ENCODE measurements at regions not wholly inside any gene's neighbourhood (a gene's known extent, or its start where the extent isn't known, plus 50 kb on each side); places are given as distances from the start of the nearest gene placed in this dataset.

GRCh38 chr4:54574500-54574899 is 83.3 kb upstream of the KIT start:
- ChIA-PET CTCF (ENCODE audit: partially characterized antibody) (interaction anchor here (1.2 kb wide), 1 partner anchor 9 kb away, joined by 4 read pairs; no protein-coding TSS in a partner anchor), POLR2A (ENCODE audit: partially characterized antibody) (no interaction called here)
- H4K8ac ChIP-seq (ENCODE audit: extremely low read depth, insufficient read depth, low read length): no peak overlapping the region
- H3K36me3 ChIP-seq (ENCODE audit: control insufficient read depth in 2 of 4, insufficient read depth in 4 of 4, low read length in 3 of 4): no peaks in the 10 kb centered on the region
- no peak overlapping the region for H3K14ac ChIP-seq (ENCODE audit: insufficient read length)
- H3K23me2 ChIP-seq (ENCODE audit: low read depth, low read length): no peaks in the 10 kb centered on the region
- H3K4me1 ChIP-seq (replicated peaks in 1 of 4; ENCODE audit: control insufficient read depth in 3 of 4, insufficient read depth in 4 of 4, low read length in 3 of 4): peaks cover 0 to 8% (median 7%) of the 10 kb centered on the region in 4 experiments; a peak in 6 of 7 replicates
- H3K27ac ChIP-seq (ENCODE audit: low read depth, low read length): no peak overlapping the region
- no peak overlapping the region for H4K5ac ChIP-seq (ENCODE audit: insufficient read length, low read depth, low read length)
- no peak overlapping the region for H2BK15ac ChIP-seq (ENCODE audit: low read length)
- H2BK5ac ChIP-seq (ENCODE audit: low read depth, low read length): no peak overlapping the region
- H3K79me1 ChIP-seq (ENCODE audit: low read depth, low read length): no peaks in the 10 kb centered on the region
- DNase-seq (ENCODE audit: low read depth in 1 of 2, low spot score in 2 of 2) (no peak), FAIRE-seq (no peak)
- no peak overlapping the region for H3K4ac ChIP-seq (replicated peaks; ENCODE audit: insufficient read length, low read depth, low read length)
- H2BK12ac ChIP-seq (ENCODE audit: low read depth, low read length): no peak overlapping the region
- H3K9me3 ChIP-seq (ENCODE audit: insufficient read depth in 2 of 2, low read depth in 1 of 2, low read length in 1 of 2): no peaks in the 10 kb centered on the region
- H3K4me3 ChIP-seq (ENCODE audit: extremely low read depth in 1 of 4, insufficient read depth in 2 of 4, low read depth in 3 of 4, low read length in 4 of 4): no peak overlapping the region
- no peak overlapping the region for H3K23ac ChIP-seq (ENCODE audit: insufficient read length)
- no peak overlapping the region for H2BK120ac ChIP-seq (replicated peaks; ENCODE audit: low read depth, low read length)
- no peaks in the 10 kb centered on the region for H3K79me2 ChIP-seq (ENCODE audit: control insufficient read depth in 1 of 2, insufficient read depth in 2 of 2, low read length in 2 of 2)
- no peak overlapping the region for H3K9ac ChIP-seq (replicated peaks in 1 of 4; ENCODE audit: extremely low read depth in 1 of 4, low read depth in 3 of 4, low read length in 3 of 4)
- H2BK20ac ChIP-seq (ENCODE audit: low read length): no peak overlapping the region
- no peak overlapping the region for H2AFZ ChIP-seq (ENCODE audit: low read length)
- H3K18ac ChIP-seq (ENCODE audit: extremely low read depth, low read length): no peak overlapping the region
- no peak overlapping the region for H3K4me2 ChIP-seq (ENCODE audit: insufficient read depth in 1 of 2, low read depth in 2 of 2, low read length in 2 of 2)
- WGBS, 2 experiments (ENCODE audit: extremely low coverage in 1 of 2, insufficient coverage in 1 of 2, insufficient read length in 1 of 2, insufficient replicate concordance in 2 of 2, low coverage in 1 of 2, low lambda C conversion rate in 2 of 2, missing lambda C conversion rate in 1 of 2): 94% methylated on average over 1 of the region's 1 CpG; no CpG with 5 or more reads in 1 of the 2 experiments
- peaks cover 0 to 6% (median 5%) of the 10 kb centered on the region in 4 experiments; a peak in 5 of 7 replicates for H3K27me3 ChIP-seq (replicated peaks in 1 of 4; ENCODE audit: control insufficient read depth in 3 of 4, extremely low read depth in 1 of 4, insufficient read depth in 3 of 4, low read length in 3 of 4)
- H4K91ac ChIP-seq (replicated peaks; ENCODE audit: insufficient read length, low read length): no peak overlapping the region
- no peak overlapping the region for H3K56ac ChIP-seq (replicated peaks; ENCODE audit: insufficient read length, low read depth, low read length)
- no peaks in the 10 kb centered on the region for H4K20me1 ChIP-seq (replicated peaks in 1 of 2; ENCODE audit: control insufficient read depth in 1 of 2, insufficient read depth in 2 of 2, low read length in 2 of 2)
- H2AK5ac ChIP-seq (ENCODE audit: low read depth, low read length): no peak overlapping the region
- no peak for TF ChIP-seq RXRA (IDR thresholded peaks at IDR 0.05; ENCODE audit: insufficient read depth, low read depth, low read length)
- no peak for TF ChIP-seq ATF2 (IDR thresholded peaks at IDR 0.05; ENCODE audit: low read length)
- no peak for TF ChIP-seq EZH2 (IDR thresholded peaks at IDR 0.05; ENCODE audit: low read depth, low read length, severe bottlenecking)
- TF ChIP-seq JUN (IDR thresholded peaks at IDR 0.05; ENCODE audit: low read depth, low read length): no peak
- TF ChIP-seq USF2 (IDR thresholded peaks at IDR 0.05; ENCODE audit: low read length): no peak
- TF ChIP-seq EGR1 (IDR thresholded peaks at IDR 0.05; ENCODE audit: borderline replicate concordance, low read depth, low read length): no peak
- TF ChIP-seq BRCA1 (IDR thresholded peaks at IDR 0.05; ENCODE audit: low read depth, low read length): no peak
- no peak for TF ChIP-seq POU5F1 (IDR thresholded peaks at IDR 0.05; ENCODE audit: low read depth, low read length)
- TF ChIP-seq SIRT6 (IDR thresholded peaks at IDR 0.05; ENCODE audit: low read length): no peak
- TF ChIP-seq SP4 (IDR thresholded peaks at IDR 0.05; ENCODE audit: low read length): no peak
- TF ChIP-seq TEAD4 (IDR thresholded peaks at IDR 0.05; ENCODE audit: low read depth, low read length): no peak
- TF ChIP-seq RAD21 (IDR thresholded peaks at IDR 0.05 in 1 of 2, conservative IDR thresholded peaks at IDR 0.05 in 1 of 2; ENCODE audit: low read depth in 2 of 2, low read length in 2 of 2): no peak
